ENCODE measurements at regions not wholly inside any gene's neighbourhood (a gene's known extent, or its start where the extent isn't known, plus 50 kb on each side); places are given as distances from the start of the nearest gene placed in this dataset.

GRCh38 chr9:129346046-129346445 is 168.0 kb upstream of the IER5L start:
- no peak overlapping the region for H3K4me3 ChIP-seq
- no peak overlapping the region for H3K4me2 ChIP-seq
- no peaks in the 10 kb centered on the region for H3K27me3 ChIP-seq (ENCODE audit: insufficient read depth, low read depth)
- H2AFZ ChIP-seq: no peak overlapping the region
- H3K79me2 ChIP-seq (ENCODE audit: low read depth): no peaks in the 10 kb centered on the region
- ChIA-PET POLR2A (ENCODE audit: unreplicated experiment) (interaction anchor here (0.5 kb wide), 1 partner anchor 176 kb away, joined by 4 read pairs; no protein-coding TSS in a partner anchor), CTCF (interaction anchor here (0.7 kb wide), 1 partner anchor 240 kb away, joined by 3 read pairs; no protein-coding TSS in a partner anchor)
- BruUV-seq (replicated peaks): no TSS peak
- H3K9me3 ChIP-seq (ENCODE audit: insufficient read depth, low read depth): no peaks in the 10 kb centered on the region
- H3K4me1 ChIP-seq (replicated peaks; ENCODE audit: insufficient read depth): peaks cover 30% of the 10 kb centered on the region
- H3K9me2 ChIP-seq (ENCODE audit: insufficient read depth): no peaks in the 10 kb centered on the region
- TF ChIP-seq CTCF (conservative IDR thresholded peaks at IDR 0.05) (no peak), EZH2 (IDR thresholded peaks at IDR 0.05; ENCODE audit: low read depth) (no peak)
- no peaks in the 10 kb centered on the region for H3K36me3 ChIP-seq (ENCODE audit: low read depth)
- H3K27ac ChIP-seq: no peak overlapping the region
- H3F3A ChIP-seq (ENCODE audit: insufficient read depth, low read depth): peaks cover 36% of the 10 kb centered on the region
- intact Hi-C loops (cut with micrococcal nuclease; ENCODE audit: unreplicated experiment): no loop called here
- DNase-seq: no peak
- H4K20me1 ChIP-seq (ENCODE audit: insufficient read depth): no peaks in the 10 kb centered on the region

- no peak for DNase-seq
- ChIA-PET POLR2A (ENCODE audit: unreplicated experiment) (no interaction called here), CTCF (interaction anchor here (0.6 kb wide), 1 partner anchor 32 kb away, joined by 5 read pairs; no protein-coding TSS in a partner anchor)
- no peak overlapping the region; the same call in 1 of the 2 replicates for H3K27ac ChIP-seq
- no peaks in the 10 kb centered on the region for H3K27me3 ChIP-seq (ENCODE audit: insufficient read depth, low read depth)
- 0 out of 2 replicates have a peak overlapping the region, but pooled peaks have one; percentile 52 for H3K4me2 ChIP-seq
- no peak overlapping the region for H2AFZ ChIP-seq
- H3K79me2 ChIP-seq (ENCODE audit: low read depth): no peaks in the 10 kb centered on the region
- no peaks in the 10 kb centered on the region for H3K9me2 ChIP-seq (ENCODE audit: insufficient read depth)
- no peaks in the 10 kb centered on the region for H4K20me1 ChIP-seq (ENCODE audit: insufficient read depth)
- no peaks in the 10 kb centered on the region for H3K9me3 ChIP-seq (ENCODE audit: insufficient read depth, low read depth)
- intact Hi-C loops (cut with micrococcal nuclease; ENCODE audit: unreplicated experiment): no loop called here
- TF ChIP-seq EZH2 (IDR thresholded peaks at IDR 0.05; ENCODE audit: low read depth): no peak
- TF ChIP-seq CTCF (conservative IDR thresholded peaks at IDR 0.05): no peak
- no peaks in the 10 kb centered on the region for H3K36me3 ChIP-seq (ENCODE audit: low read depth)
- no TSS peak for BruUV-seq (replicated peaks)
- H3K4me3 ChIP-seq: no peak overlapping the region
- peaks cover 36% of the 10 kb centered on the region for H3F3A ChIP-seq (ENCODE audit: insufficient read depth, low read depth)
- H3K4me1 ChIP-seq (replicated peaks; ENCODE audit: insufficient read depth): peaks cover 30% of the 10 kb centered on the region
These were observed 166.8 kb upstream of the IER5L start for GRCh38 chr9:129344641-129345495.

GRCh38 chr9:129343424-129344375 is 165.6 kb upstream of the IER5L start:
- H3K79me2 ChIP-seq (ENCODE audit: low read depth): no peaks in the 10 kb centered on the region
- H3K27me3 ChIP-seq (ENCODE audit: insufficient read depth, low read depth): no peaks in the 10 kb centered on the region
- H3K36me3 ChIP-seq (ENCODE audit: low read depth): no peaks in the 10 kb centered on the region
- intact Hi-C loops (cut with micrococcal nuclease; ENCODE audit: unreplicated experiment): no loop called here
- H4K20me1 ChIP-seq (ENCODE audit: insufficient read depth): no peaks in the 10 kb centered on the region
- H3K27ac ChIP-seq: peak overlapping the region; percentile 68
- no peaks in the 10 kb centered on the region for H3K9me2 ChIP-seq (ENCODE audit: insufficient read depth)
- ChIA-PET POLR2A (ENCODE audit: unreplicated experiment) (interaction anchor here (0.6 kb wide), 2 partner anchors 39 to 517 kb away, joined by 4 to 5 read pairs; no protein-coding TSS in a partner anchor), CTCF (no interaction called here)
- H3K4me1 ChIP-seq (replicated peaks; ENCODE audit: insufficient read depth): peaks cover 30% of the 10 kb centered on the region
- H3F3A ChIP-seq (ENCODE audit: insufficient read depth, low read depth): peaks cover 39% of the 10 kb centered on the region
- no peak for TF ChIP-seq CTCF (conservative IDR thresholded peaks at IDR 0.05)
- no peak for TF ChIP-seq EZH2 (IDR thresholded peaks at IDR 0.05; ENCODE audit: low read depth)
- no peak overlapping the region for H3K4me3 ChIP-seq
- H2AFZ ChIP-seq: peak overlapping the region; percentile 20; the same call in 1 of the 2 replicates
- peak in 1 of 2 experiments; percentile 79 for DNase-seq
- H3K4me2 ChIP-seq: peak overlapping the region; percentile 52
- no peaks in the 10 kb centered on the region for H3K9me3 ChIP-seq (ENCODE audit: insufficient read depth, low read depth)
- no TSS peak for BruUV-seq (replicated peaks)
